C4-2B (cell line): ENCODE measurements at regions not wholly inside any gene's neighbourhood (a gene's known extent, or its start where the extent isn't known, plus 50 kb on each side); places are given as distances from the start of the nearest gene placed in this dataset.
"Not testable (repeated sequence)": the region's sequence is repeated elsewhere in the genome, so short reads cannot be mapped to it uniquely, and the experiment has no call there.

ENCODE experiments used
- CTCF ChIP-seq: fragments of 450-650 bp; conservative IDR thresholded peaks from 2 replicates; pipeline ENCODE4 v1.5.1; 2017; ENCODE audit warnings: mild to moderate bottlenecking
- ZFX ChIP-seq: fragments of 450-650 bp; IDR thresholded peaks from 2 replicates; pipeline ENCODE4 v1.6.1; 2017

- not testable (repeated sequence) for TF ChIP-seq CTCF, ZFX
These were observed 149.5 kb downstream of the GLUD2 start for GRCh38 chrX:121196872-121197444.
